ENCODE measurements at regions not wholly inside any gene's neighbourhood (a gene's known extent, or its start where the extent isn't known, plus 50 kb on each side); places are given as distances from the start of the nearest gene placed in this dataset.

DNA sequence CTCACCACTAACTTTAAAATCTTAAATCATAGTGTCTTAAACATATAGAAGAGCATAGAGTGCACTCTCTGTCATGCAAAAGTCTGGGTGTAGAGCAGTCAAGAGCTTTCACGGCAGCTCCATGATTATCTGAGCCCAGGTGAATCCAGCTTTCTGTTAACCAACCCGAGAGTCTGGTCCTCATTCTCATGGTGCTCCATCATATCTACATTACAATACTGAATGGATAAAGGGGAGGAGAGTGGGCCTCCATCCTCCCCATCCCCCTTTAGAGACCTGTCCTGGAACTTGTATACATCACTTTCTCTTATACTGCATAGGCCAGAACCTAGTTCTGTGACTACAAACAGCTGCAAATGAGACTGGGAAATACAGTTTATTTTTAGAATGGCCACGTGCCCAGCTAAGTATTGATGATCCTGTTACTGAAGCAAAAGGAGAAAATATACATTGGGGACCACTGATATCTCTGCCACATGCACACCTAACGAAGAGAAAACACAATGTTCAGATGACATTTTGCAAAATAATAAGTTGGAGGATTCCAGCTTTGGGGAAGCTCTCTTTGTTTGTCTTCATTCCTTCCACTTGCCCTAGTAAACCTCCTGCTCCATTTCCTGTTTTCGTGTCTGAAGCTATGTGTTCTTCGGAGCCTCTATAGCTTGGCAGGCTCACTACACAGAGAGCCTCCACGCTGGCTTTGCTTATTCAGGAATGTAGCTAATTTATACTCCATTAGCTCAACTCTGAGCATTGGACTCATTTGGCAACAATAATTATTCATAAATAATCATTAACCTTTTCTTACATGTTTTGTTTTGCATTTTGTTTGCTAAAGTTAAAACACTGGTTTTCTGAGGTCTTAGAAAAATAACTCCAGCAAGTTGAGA is 110.1 kb downstream of the IYD start:
- TF ChIP-seq POLR2A (IDR thresholded peaks at IDR 0.05; ENCODE audit: low read depth, low read length), result no peak
- no peak for TF ChIP-seq POLR2AphosphoS5 (IDR thresholded peaks at IDR 0.05; ENCODE audit: insufficient read depth, low read depth, low read length)
- TF ChIP-seq, protein P1, sequence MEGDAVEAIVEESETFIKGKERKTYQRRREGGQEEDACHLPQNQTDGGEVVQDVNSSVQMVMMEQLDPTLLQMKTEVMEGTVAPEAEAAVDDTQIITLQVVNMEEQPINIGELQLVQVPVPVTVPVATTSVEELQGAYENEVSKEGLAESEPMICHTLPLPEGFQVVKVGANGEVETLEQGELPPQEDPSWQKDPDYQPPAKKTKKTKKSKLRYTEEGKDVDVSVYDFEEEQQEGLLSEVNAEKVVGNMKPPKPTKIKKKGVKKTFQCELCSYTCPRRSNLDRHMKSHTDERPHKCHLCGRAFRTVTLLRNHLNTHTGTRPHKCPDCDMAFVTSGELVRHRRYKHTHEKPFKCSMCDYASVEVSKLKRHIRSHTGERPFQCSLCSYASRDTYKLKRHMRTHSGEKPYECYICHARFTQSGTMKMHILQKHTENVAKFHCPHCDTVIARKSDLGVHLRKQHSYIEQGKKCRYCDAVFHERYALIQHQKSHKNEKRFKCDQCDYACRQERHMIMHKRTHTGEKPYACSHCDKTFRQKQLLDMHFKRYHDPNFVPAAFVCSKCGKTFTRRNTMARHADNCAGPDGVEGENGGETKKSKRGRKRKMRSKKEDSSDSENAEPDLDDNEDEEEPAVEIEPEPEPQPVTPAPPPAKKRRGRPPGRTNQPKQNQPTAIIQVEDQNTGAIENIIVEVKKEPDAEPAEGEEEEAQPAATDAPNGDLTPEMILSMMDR (IDR thresholded peaks at IDR 0.05; ENCODE audit: extremely low read depth in 1 of 2, insufficient read depth in 1 of 2, low read depth in 1 of 2, low read length in 2 of 2), result no peak

Data from endothelial cell of umbilical vein (primary cell).